CD4-positive, alpha-beta memory T cell (primary cell): ENCODE measurements at regions not wholly inside any gene's neighbourhood (a gene's known extent, or its start where the extent isn't known, plus 50 kb on each side); places are given as distances from the start of the nearest gene placed in this dataset.

Source experiments
- CTCF ChIA-PET: fragments of 350-600 bp; sonication (Branson Sonifier 250); formaldehyde crosslinking; loops from one replicate; lab custom pipeline; 2021; ENCODE audit warnings: inconsistent platforms; ENCODE audit not compliant: partially characterized antibody; lab: Charles Lee
- POLR2A ChIA-PET: fragments of 350-600 bp; sonication (Branson Sonifier 250); formaldehyde crosslinking; loops from one replicate; lab custom pipeline; 2021; ENCODE audit not compliant: partially characterized antibody; lab: Charles Lee
- DNase-seq, 5 donors: peaks; one replicate each; pipeline versions ENCODE4 v3.0.0 to v3.0.0-alpha.2; 2020 to 2022; ENCODE audit warnings: mixed read lengths in 1 of 5
- H3K27ac ChIP-seq: one replicate; pipeline ENCODE4 v1.7.0; 2013; ENCODE audit warnings: low read depth, low read length
- H3K27me3 ChIP-seq: 2 replicates; pipeline ENCODE4 v1.7.0; 2013; ENCODE audit warnings: mild to moderate bottlenecking, low read length, moderate library complexity; ENCODE audit not compliant: insufficient read depth
- H3K36me3 ChIP-seq: 2 replicates; pipeline ENCODE4 v1.7.0; 2013; ENCODE audit warnings: mild to moderate bottlenecking, low read length, moderate library complexity; ENCODE audit not compliant: insufficient read depth
- H3K4me1 ChIP-seq: 2 replicates; pipeline ENCODE4 v1.7.0; 2013; ENCODE audit warnings: mild to moderate bottlenecking, low read length, moderate library complexity; ENCODE audit not compliant: insufficient read depth
- H3K4me3 ChIP-seq, 2 donors: one replicate each; pipeline ENCODE4 v1.7.0; 2013; ENCODE audit warnings: low read length in 2 of 2, mild to moderate bottlenecking in 1 of 2
- H3K9me3 ChIP-seq, 2 donors: one replicate each; pipeline ENCODE4 v1.7.0; 2013; ENCODE audit warnings: low read length in 2 of 2, control low read depth in 1 of 2; ENCODE audit not compliant: control insufficient read depth in 1 of 2
- H3K27ac Mint-ChIP-seq, 7 donors: one replicate each; pipeline ENCODE4 v1.8.0; 2020 to 2021; ENCODE audit warnings: mixed read lengths in 7 of 7, mild to moderate bottlenecking in 6 of 7, inconsistent platforms in 3 of 7, moderate library complexity in 3 of 7
- H3K27me3 Mint-ChIP-seq, 2 donors: one replicate each; pipeline ENCODE4 v1.8.0; 2020 to 2021; ENCODE audit warnings: mixed read lengths in 2 of 2
- H3K36me3 Mint-ChIP-seq, 2 donors: one replicate each; pipeline ENCODE4 v1.8.0; 2020 to 2021; ENCODE audit warnings: mixed read lengths in 2 of 2, inconsistent platforms in 1 of 2, mild to moderate bottlenecking in 1 of 2
- H3K4me1 Mint-ChIP-seq, 4 donors: one replicate each; pipeline ENCODE4 v1.8.0; 2020 to 2021; ENCODE audit warnings: mixed read lengths in 4 of 4, mild to moderate bottlenecking in 1 of 4
- H3K4me3 Mint-ChIP-seq, 8 donors: one replicate each; pipeline ENCODE4 v1.8.0; 2020 to 2021; ENCODE audit warnings: mixed read lengths in 8 of 8, mild to moderate bottlenecking in 7 of 8, moderate library complexity in 6 of 8, inconsistent platforms in 3 of 8
- H3K9me3 Mint-ChIP-seq, 8 donors: one replicate each; pipeline ENCODE4 v1.8.0; 2020 to 2021; ENCODE audit warnings: mixed read lengths in 8 of 8, mild to moderate bottlenecking in 5 of 8, inconsistent platforms in 3 of 8, moderate library complexity in 1 of 8
- intact Hi-C: fragments of 100-400 bp; cut with micrococcal nuclease; formaldehyde crosslinking; loops from one replicate; pipeline ENCODE4 v1.15.1; 2023

GRCh38 chr20:11546939-11547338 is 370.8 kb upstream of the BTBD3 start:
- no peaks in the 10 kb centered on the region for H3K36me3 ChIP-seq
- POLR2A ChIA-PET = no interaction called here
- Mint-ChIP-seq H3K27me3 (no peaks in the 10 kb centered on the region), H3K36me3 (no peaks in the 10 kb centered on the region), H3K4me3 (no peak overlapping the region), H3K4me1 (no peaks in the 10 kb centered on the region), H3K27ac (no peak overlapping the region), H3K9me3 (peaks cover 0 to 4% (median under 1%) of the 10 kb centered on the region in 8 donors)
- no peak for DNase-seq
- CTCF ChIA-PET = no interaction called here
- no peaks in the 10 kb centered on the region for H3K4me1 ChIP-seq
- no peaks in the 10 kb centered on the region for H3K27me3 ChIP-seq
- intact Hi-C loops = no loop called here
- no peaks in the 10 kb centered on the region for H3K9me3 ChIP-seq
- H3K27ac ChIP-seq = no peak overlapping the region
- no peak overlapping the region for H3K4me3 ChIP-seq

- DNase-seq = no peak
- H3K36me3 ChIP-seq = no peaks in the 10 kb centered on the region
- H3K4me3 ChIP-seq = no peak overlapping the region
- no peaks in the 10 kb centered on the region for H3K27me3 ChIP-seq
- Mint-ChIP-seq H3K36me3 (no peaks in the 10 kb centered on the region), H3K4me1 (no peaks in the 10 kb centered on the region), H3K4me3 (no peak overlapping the region), H3K9me3 (peaks cover 0 to 5% (median 2%) of the 10 kb centered on the region in 8 donors), H3K27ac (no peak overlapping the region), H3K27me3 (no peaks in the 10 kb centered on the region)
- ChIA-PET CTCF (no interaction called here), POLR2A (no interaction called here)
- no peaks in the 10 kb centered on the region for H3K4me1 ChIP-seq
- H3K27ac ChIP-seq = no peak overlapping the region
- intact Hi-C loops = no loop called here
- H3K9me3 ChIP-seq = no peaks in the 10 kb centered on the region
Measured at GRCh38 chr20:11549172-11550103, 368.3 kb upstream of the BTBD3 start.

GRCh38 chr20:11550657-11551338 is 366.9 kb upstream of the BTBD3 start:
- Histone ChIP-seq H3K27ac (no peak overlapping the region), H3K36me3 (no peaks in the 10 kb centered on the region), H3K4me1 (no peaks in the 10 kb centered on the region), H3K9me3 (no peaks in the 10 kb centered on the region), H3K27me3 (no peaks in the 10 kb centered on the region), H3K4me3 (no peak overlapping the region)
- Mint-ChIP-seq H3K4me3 (no peak overlapping the region), H3K36me3 (no peaks in the 10 kb centered on the region), H3K27me3 (no peaks in the 10 kb centered on the region), H3K27ac (no peak overlapping the region), H3K9me3 (peaks cover 0 to 5% (median 2%) of the 10 kb centered on the region in 8 donors), H3K4me1 (no peaks in the 10 kb centered on the region)
- ChIA-PET CTCF (no interaction called here), POLR2A (no interaction called here)
- no peak for DNase-seq
- intact Hi-C loops = no loop called here

GRCh38 chr20:11551479-11551878 is 366.2 kb upstream of the BTBD3 start:
- Mint-ChIP-seq H3K4me1 (no peaks in the 10 kb centered on the region), H3K4me3 (no peak overlapping the region), H3K27ac (no peak overlapping the region), H3K9me3 (peaks cover 0 to 5% (median 3%) of the 10 kb centered on the region in 8 donors), H3K27me3 (no peaks in the 10 kb centered on the region), H3K36me3 (no peaks in the 10 kb centered on the region)
- Histone ChIP-seq H3K27ac (no peak overlapping the region), H3K9me3 (no peaks in the 10 kb centered on the region), H3K4me3 (no peak overlapping the region), H3K27me3 (no peaks in the 10 kb centered on the region), H3K4me1 (no peaks in the 10 kb centered on the region), H3K36me3 (no peaks in the 10 kb centered on the region)
- no peak for DNase-seq
- CTCF ChIA-PET = no interaction called here
- intact Hi-C loops = no loop called here
- POLR2A ChIA-PET = no interaction called here

GRCh38 chr20:11553603-11554002 is 364.1 kb upstream of the BTBD3 start:
- ChIA-PET POLR2A (no interaction called here), CTCF (no interaction called here)
- H3K9me3 Mint-ChIP-seq = peaks cover 0 to 7% (median 4%) of the 10 kb centered on the region in 8 donors
- Histone ChIP-seq H3K4me3 (no peak overlapping the region), H3K27me3 (no peaks in the 10 kb centered on the region), H3K4me1 (no peaks in the 10 kb centered on the region), H3K27ac (no peak overlapping the region), H3K9me3 (no peaks in the 10 kb centered on the region), H3K36me3 (no peaks in the 10 kb centered on the region)
- H3K4me1 Mint-ChIP-seq = no peaks in the 10 kb centered on the region
- no peak overlapping the region for H3K27ac Mint-ChIP-seq
- intact Hi-C loops = no loop called here
- H3K36me3 Mint-ChIP-seq = no peaks in the 10 kb centered on the region
- no peak for DNase-seq
- H3K4me3 Mint-ChIP-seq = no peak overlapping the region
- no peaks in the 10 kb centered on the region for H3K27me3 Mint-ChIP-seq

- H3K4me1 ChIP-seq = no peaks in the 10 kb centered on the region
- intact Hi-C loops = no loop called here
- H3K27me3 Mint-ChIP-seq = no peaks in the 10 kb centered on the region
Measured at GRCh38 chr20:11555510-11555909, 362.2 kb upstream of the BTBD3 start.

GRCh38 chr20:11556410-11556809 is 361.3 kb upstream of the BTBD3 start:
- H3K9me3 Mint-ChIP-seq = peaks cover 0 to 8% (median 6%) of the 10 kb centered on the region in 8 donors
- H3K27ac Mint-ChIP-seq = no peak overlapping the region
- no peaks in the 10 kb centered on the region for H3K4me1 Mint-ChIP-seq
- ChIA-PET CTCF (no interaction called here), POLR2A (no interaction called here)
- H3K4me3 ChIP-seq = no peak overlapping the region
- H3K27me3 Mint-ChIP-seq = no peaks in the 10 kb centered on the region
- no peaks in the 10 kb centered on the region for H3K36me3 ChIP-seq
- H3K9me3 ChIP-seq = no peaks in the 10 kb centered on the region
- no peaks in the 10 kb centered on the region for H3K27me3 ChIP-seq
- no peaks in the 10 kb centered on the region for H3K4me1 ChIP-seq
- DNase-seq = no peak
- no peaks in the 10 kb centered on the region for H3K36me3 Mint-ChIP-seq
- intact Hi-C loops = no loop called here
- H3K27ac ChIP-seq = no peak overlapping the region
- H3K4me3 Mint-ChIP-seq = no peak overlapping the region

More at GRCh38 chr20:11555510-11555909, 362.2 kb upstream of the BTBD3 start:
- H3K36me3 Mint-ChIP-seq = no peaks in the 10 kb centered on the region
- ChIA-PET CTCF (no interaction called here), POLR2A (no interaction called here)
- peaks cover 0 to 8% (median 6%) of the 10 kb centered on the region in 8 donors for H3K9me3 Mint-ChIP-seq
- H3K4me3 Mint-ChIP-seq = no peak overlapping the region
- no peak for DNase-seq
- H3K27ac Mint-ChIP-seq = no peak overlapping the region
- Histone ChIP-seq H3K4me3 (no peak overlapping the region), H3K27ac (no peak overlapping the region), H3K9me3 (no peaks in the 10 kb centered on the region), H3K27me3 (no peaks in the 10 kb centered on the region), H3K36me3 (no peaks in the 10 kb centered on the region)
- no peaks in the 10 kb centered on the region for H3K4me1 Mint-ChIP-seq
